WERI-Rb-1 (cell line): ENCODE measurements at regions not wholly inside any gene's neighbourhood (a gene's known extent, or its start where the extent isn't known, plus 50 kb on each side); places are given as distances from the start of the nearest gene placed in this dataset.
A peak's percentile ranks its signal among the peaks of the same experiment; 100 is the strongest.

Source experiments
- DNase-seq: peaks from one replicate; pipeline ENCODE4 v3.0.0-alpha.2; 2020
- H3K27ac ChIP-seq: fragments of 250-450 bp; sonication (Bioruptor Pico); 2 replicates; pipeline ENCODE4 v1.5.1; 2020; ENCODE audit warnings: mild to moderate bottlenecking, moderate library complexity
- H3K27me3 ChIP-seq: fragments of 250-450 bp; sonication (Bioruptor Pico); 2 replicates; pipeline ENCODE4 v1.5.1; 2021; ENCODE audit warnings: mild to moderate bottlenecking, low read depth, moderate library complexity; ENCODE audit not compliant: insufficient read depth, severe bottlenecking
- H3K36me3 ChIP-seq: fragments of 250-450 bp; sonication (Bioruptor Pico); 2 replicates; pipeline ENCODE4 v1.5.1; 2020; ENCODE audit warnings: mild to moderate bottlenecking, moderate library complexity
- H3K4me3 ChIP-seq: 2 replicates; pipeline ENCODE4 v1.5.1; 2011; ENCODE audit warnings: low read depth, mild to moderate bottlenecking, control low read depth, low read length
- H3K9me3 ChIP-seq: fragments of 250-450 bp; sonication (Bioruptor Pico); 2 replicates; pipeline ENCODE4 v1.5.1; 2021; ENCODE audit warnings: mild to moderate bottlenecking, moderate library complexity; ENCODE audit not compliant: severe bottlenecking
- CTCF ChIP-seq: IDR thresholded peaks from 2 replicates; pipeline ENCODE4 v1.5.1; 2011; ENCODE audit warnings: low read depth, mild to moderate bottlenecking, control low read depth, inconsistent platforms, low read length

GRCh38 chr9:90540734-90541133 is 101.9 kb downstream of the DIRAS2 start:
- no peak for TF ChIP-seq CTCF
- H3K9me3 ChIP-seq = no peaks in the 10 kb centered on the region
- H3K27ac ChIP-seq = no peak overlapping the region
- no peaks in the 10 kb centered on the region for H3K27me3 ChIP-seq
- DNase-seq = no peak
- H3K36me3 ChIP-seq = no peaks in the 10 kb centered on the region
- no peak overlapping the region for H3K4me3 ChIP-seq

GRCh38 chr9:90544488-90544887 is 98.1 kb downstream of the DIRAS2 start:
- Histone ChIP-seq H3K27ac (no peak overlapping the region), H3K9me3 (no peaks in the 10 kb centered on the region), H3K4me3 (no peak overlapping the region), H3K27me3 (no peaks in the 10 kb centered on the region), H3K36me3 (no peaks in the 10 kb centered on the region)
- DNase-seq = no peak
- no peak for TF ChIP-seq CTCF

GRCh38 chr9:90546200-90546599 is 96.4 kb downstream of the DIRAS2 start:
- Histone ChIP-seq H3K4me3 (no peak overlapping the region), H3K9me3 (no peaks in the 10 kb centered on the region), H3K27me3 (no peaks in the 10 kb centered on the region), H3K27ac (no peak overlapping the region), H3K36me3 (no peaks in the 10 kb centered on the region)
- TF ChIP-seq CTCF = no peak
- peak; percentile 51 for DNase-seq

- TF ChIP-seq CTCF = peak; percentile 51
- H3K27ac ChIP-seq = no peak overlapping the region
- no peaks in the 10 kb centered on the region for H3K9me3 ChIP-seq
- no peak for DNase-seq
- no peaks in the 10 kb centered on the region for H3K27me3 ChIP-seq
- H3K4me3 ChIP-seq = no peak overlapping the region
- no peaks in the 10 kb centered on the region for H3K36me3 ChIP-seq
Observed at GRCh38 chr9:90547896-90548295, 94.7 kb downstream of the DIRAS2 start.

- Histone ChIP-seq H3K27ac (no peak overlapping the region), H3K36me3 (no peaks in the 10 kb centered on the region), H3K4me3 (no peak overlapping the region), H3K9me3 (no peaks in the 10 kb centered on the region), H3K27me3 (no peaks in the 10 kb centered on the region)
- DNase-seq = no peak
- no peak for TF ChIP-seq CTCF
Observed at GRCh38 chr9:90552317-90552716, 90.3 kb downstream of the DIRAS2 start.

GRCh38 chr9:90555351-90556057 is 87.1 kb downstream of the DIRAS2 start:
- H3K9me3 ChIP-seq = no peaks in the 10 kb centered on the region
- no peak for DNase-seq
- H3K27ac ChIP-seq = no peak overlapping the region
- no peaks in the 10 kb centered on the region for H3K27me3 ChIP-seq
- no peak for TF ChIP-seq CTCF
- no peak overlapping the region for H3K4me3 ChIP-seq
- no peaks in the 10 kb centered on the region for H3K36me3 ChIP-seq
